HepG2 (cell line): ENCODE measurements at regions not wholly inside any gene's neighbourhood (a gene's known extent, or its start where the extent isn't known, plus 50 kb on each side); places are given as distances from the start of the nearest gene placed in this dataset.

Experiments
- ATAC-seq: fragments of 200-7000 bp; cut with Tn5 transposase; 3 replicates; pipeline ENCODE4 v1.9.1; 2020; ENCODE audit warnings: mild to moderate bottlenecking, moderate library complexity
- BruUV-seq: library from RNA; stranded (reverse); fragments of 400-500 nt; replicated peaks from 2 replicates; lab custom pipeline; 2021; lab: Mats Ljungman, UMichigan
- CTCF ChIA-PET: fragments of 300-600 bp; formaldehyde crosslinking; extraction: SDS; loops from one replicate; lab custom pipeline; 2021; ENCODE audit warnings: low total read pairs, inconsistent platforms, low intra/inter-chr PET ratio; lab: Yijun Ruan, JAX
- POLR2A ChIA-PET: fragments of 350-600 bp; sonication (Branson Sonifier 250); formaldehyde crosslinking; loops from one replicate; lab custom pipeline; 2020; ENCODE audit warnings: antibody characterized with exemption, inconsistent platforms; lab: Yijun Ruan, JAX
- DNase-seq: peaks from one replicate; pipeline ENCODE4 v3.0.0-alpha.2; 2015; ENCODE audit warnings: low spot score
- FAIRE-seq: peaks from 3 replicates; lab custom pipeline; 2011; peaks lifted over from hg19 to GRCh38; lab: Jason Lieb, UNC
- H2AFZ ChIP-seq: one replicate; pipeline ENCODE4 v1.6.1; 2011; ENCODE audit warnings: low read length, inconsistent platforms
- H3K27ac ChIP-seq: fragments of 300-600 bp; 3 replicates; pipeline ENCODE4 v1.8.0; 2011; ENCODE audit warnings: mixed run types, mild to moderate bottlenecking, mixed read lengths, low read length, inconsistent platforms; ENCODE audit not compliant: insufficient read depth; ENCODE audit errors: extremely low read length
- H3K27me3 ChIP-seq, 2 experiments: fragments of 200-600 bp in 1 of 2; 2 replicates in 1 of 2; 3 replicates in 1 of 2; pipeline versions ENCODE4 v1.6.0 to v1.8.0; 2011; ENCODE audit warnings: low read length in 2 of 2, mild to moderate bottlenecking in 2 of 2, moderate library complexity in 2 of 2, inconsistent platforms in 1 of 2; ENCODE audit not compliant: insufficient read depth in 2 of 2, control insufficient read depth in 1 of 2
- H3K36me3 ChIP-seq, 2 experiments: fragments of 200-600 bp in 1 of 2; replicated peaks in 1 of 2; 2 replicates in 1 of 2; 3 replicates in 1 of 2; pipeline versions ENCODE4 v1.5.1 to v1.8.0; 2011; ENCODE audit warnings: low read length in 2 of 2, inconsistent platforms in 1 of 2; ENCODE audit not compliant: insufficient read depth in 2 of 2, control insufficient read depth in 1 of 2
- H3K4me1 ChIP-seq: 2 replicates; pipeline ENCODE4 v1.5.1; 2012; ENCODE audit warnings: low read length, inconsistent platforms; ENCODE audit not compliant: insufficient read depth
- H3K4me2 ChIP-seq: 2 replicates; pipeline ENCODE4 v1.6.0; 2011; ENCODE audit warnings: low read depth, low read length, inconsistent platforms
- H3K4me3 ChIP-seq, 3 experiments: fragments of 200-600 bp in 1 of 3; sonication (generic), shearing (Covaris generic) in 1 of 3; replicated peaks in 1 of 3; 2 replicates each; pipeline ENCODE4 v1.5.1; 2011 to 2016; ENCODE audit warnings: low read length in 3 of 3, inconsistent platforms in 2 of 3, low read depth in 2 of 3, mild to moderate bottlenecking in 2 of 3, control low read depth in 1 of 3, mixed read lengths in 1 of 3; ENCODE audit not compliant: insufficient read depth in 1 of 3
- H3K79me2 ChIP-seq: one replicate; pipeline ENCODE4 v1.6.1; 2011; ENCODE audit warnings: low read length, inconsistent platforms; ENCODE audit not compliant: insufficient read depth
- H3K9ac ChIP-seq: 2 replicates; pipeline ENCODE4 v1.6.0; 2011; ENCODE audit warnings: mild to moderate bottlenecking, low read depth, low read length, inconsistent platforms; ENCODE audit not compliant: insufficient read depth
- H3K9me3 ChIP-seq: 2 replicates; pipeline ENCODE4 v1.5.1; 2012; ENCODE audit warnings: mild to moderate bottlenecking, low read length
- H4K20me1 ChIP-seq: 2 replicates; pipeline ENCODE4 v1.6.0; 2011; ENCODE audit warnings: inconsistent platforms, mild to moderate bottlenecking, low read length, moderate library complexity; ENCODE audit not compliant: insufficient read depth
- HOXA7 ChIP-seq: sonication (generic); formaldehyde crosslinking; IDR thresholded peaks from 2 replicates; pipeline ENCODE4 v1.8.1; 2022; ENCODE audit warnings: mild to moderate bottlenecking, missing genetic modification reagents, moderate library complexity
- NCOA5 ChIP-seq: sonication (generic); formaldehyde crosslinking; IDR thresholded peaks from 2 replicates; pipeline ENCODE4 v1.4.0; 2020; ENCODE audit warnings: missing genetic modification reagents
- NR2F6 ChIP-seq, 2 experiments: IDR thresholded peaks; 2 replicates each; pipeline ENCODE4 v1.6.1; 2016; ENCODE audit warnings: antibody characterized with exemption in 1 of 2, mild to moderate bottlenecking in 1 of 2
- RELA ChIP-seq: sonication (generic); formaldehyde crosslinking; IDR thresholded peaks from 2 replicates; pipeline ENCODE4 v1.4.0; 2020; ENCODE audit warnings: missing genetic modification reagents
- ZNF205 ChIP-seq: IDR thresholded peaks from 2 replicates; pipeline ENCODE4 v1.6.1; 2018; ENCODE audit warnings: missing biosample characterization, missing genetic modification reagents
- ZNF260 ChIP-seq: sonication (generic); formaldehyde crosslinking; IDR thresholded peaks from 2 replicates; pipeline ENCODE4 v1.4.0; 2020; ENCODE audit warnings: missing genetic modification reagents, low read depth, mild to moderate bottlenecking, borderline replicate concordance
- ZNF441 ChIP-seq: sonication (generic); formaldehyde crosslinking; IDR thresholded peaks from 2 replicates; pipeline ENCODE4 v1.7.0; 2021; ENCODE audit warnings: missing genetic modification reagents, borderline replicate concordance
- ZNF674 ChIP-seq: sonication (generic); formaldehyde crosslinking; IDR thresholded peaks from 2 replicates; pipeline ENCODE4 v1.5.0; 2020; ENCODE audit warnings: low read depth, mild to moderate bottlenecking, missing genetic modification reagents
- ZSCAN12 ChIP-seq: sonication (generic); formaldehyde crosslinking; IDR thresholded peaks from 2 replicates; pipeline ENCODE4 v1.9.0; 2021; ENCODE audit warnings: mild to moderate bottlenecking, missing genetic modification reagents
- WGBS: methylation state at CpG from one replicate; pipeline ENCODE4 v1.1.6; 2017; ENCODE audit warnings: low lambda C conversion rate; 5-methylcytosine and 5-hydroxymethylcytosine counted together
- in situ Hi-C: cut with HindIII; loops from 2 replicates; pipeline ENCODE4 v1.10.0; 2017; ENCODE audit warnings: low pct_unique_long_range_greater_than_20kb; ENCODE audit not compliant: extremely low pct_ligation_motif_present
- intact Hi-C: fragments of 100-400 bp; cut with micrococcal nuclease; formaldehyde crosslinking; loops from one replicate; pipeline ENCODE4 v1.10.0; 2022; ENCODE audit not compliant: unreplicated experiment
- small RNA-seq, 3 experiments: library from RNA; depleted of rRNA; stranded (forward); fragments of <200 nt; gene quantifications; one replicate each; pipeline ENCODE3, GENCODE V24; 2012; ENCODE audit warnings: low read depth in 2 of 3, low replicate concordance in 1 of 3; ENCODE audit not compliant: insufficient read length in 3 of 3, insufficient read depth in 2 of 3
- TF ChIP-seq, protein P1 (sequence below): sonication (generic); formaldehyde crosslinking; IDR thresholded peaks from 2 replicates; pipeline ENCODE4 v1.4.0; 2020; ENCODE audit warnings: missing genetic modification reagents, borderline replicate concordance

- Histone ChIP-seq H3K79me2 (no peaks in the 10 kb centered on the region), H3K27ac (no peak overlapping the region), H3K27me3 (peaks cover 1 to 27% of the 10 kb centered on the region in 2 experiments; a peak in 3 of 5 replicates), H3K4me3 (no peak overlapping the region), H3K9me3 (no peaks in the 10 kb centered on the region), H3K4me1 (no peaks in the 10 kb centered on the region), H2AFZ (no peak overlapping the region)
- DNase-seq (no peak), ATAC-seq (no peak), FAIRE-seq (no peak)
- intact Hi-C loops = no loop called here
- BruUV-seq = no TSS peak
- CTCF ChIA-PET = no interaction called here
- 23% methylated on average over 6 of the region's 6 CpGs for WGBS
- TF ChIP-seq NR2F6 (IDR thresholded peaks at IDR 0.05) (no peak), NR2F6 (CRISPR knock-in tag; IDR thresholded peaks at IDR 0.05) (no peak), HOXA7 (CRISPR knock-in tag) (no peak), ZNF205 (no peak), NCOA5 (CRISPR knock-in tag) (no peak), ZSCAN12 (CRISPR knock-in tag) (no peak), ZNF441 (CRISPR knock-in tag) (no peak), RELA (CRISPR knock-in tag) (no peak), ZNF674 (CRISPR knock-in tag) (no peak), ZNF260 (CRISPR knock-in tag) (no peak)
- TF ChIP-seq, protein P1, sequence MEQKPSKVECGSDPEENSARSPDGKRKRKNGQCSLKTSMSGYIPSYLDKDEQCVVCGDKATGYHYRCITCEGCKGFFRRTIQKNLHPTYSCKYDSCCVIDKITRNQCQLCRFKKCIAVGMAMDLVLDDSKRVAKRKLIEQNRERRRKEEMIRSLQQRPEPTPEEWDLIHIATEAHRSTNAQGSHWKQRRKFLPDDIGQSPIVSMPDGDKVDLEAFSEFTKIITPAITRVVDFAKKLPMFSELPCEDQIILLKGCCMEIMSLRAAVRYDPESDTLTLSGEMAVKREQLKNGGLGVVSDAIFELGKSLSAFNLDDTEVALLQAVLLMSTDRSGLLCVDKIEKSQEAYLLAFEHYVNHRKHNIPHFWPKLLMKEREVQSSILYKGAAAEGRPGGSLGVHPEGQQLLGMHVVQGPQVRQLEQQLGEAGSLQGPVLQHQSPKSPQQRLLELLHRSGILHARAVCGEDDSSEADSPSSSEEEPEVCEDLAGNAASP (CRISPR knock-in tag) = no peak
- TF ChIP-seq, all 625 proteins: peak for 0
- Histone ChIP-seq H3K36me3 (no peaks in the 10 kb centered on the region), H4K20me1 (no peaks in the 10 kb centered on the region), H3K9ac (no peak overlapping the region), H3K4me2 (no peak overlapping the region)
- in situ Hi-C loops = no loop called here
- POLR2A ChIA-PET = no interaction called here
These were observed 51.9 kb upstream of the CTBP2 start for GRCh38 chr10:125212150-125212809.

Small RNA genes lying in the stretch of these regions (small RNA-seq; reads per million reads assigned to genes)
- 0 reads per million in 3 experiments for gene RPS27P18
